ENCODE measurements at regions not wholly inside any gene's neighbourhood (a gene's known extent, or its start where the extent isn't known, plus 50 kb on each side); places are given as distances from the start of the nearest gene placed in this dataset.

- TF ChIP-seq CTCF (conservative IDR thresholded peaks at IDR 0.05; ENCODE audit: low read depth, low read length) (no peak), EZH2 (IDR thresholded peaks at IDR 0.05; ENCODE audit: borderline replicate concordance, low read depth, low read length, poor library complexity, severe bottlenecking) (no peak)
Measured at GRCh38 chr21:27220416-27220815, 253.5 kb upstream of the ADAMTS5 start.

All from A673 (cell line).